GM12891 (cell line): ENCODE measurements at regions not wholly inside any gene's neighbourhood (a gene's known extent, or its start where the extent isn't known, plus 50 kb on each side); places are given as distances from the start of the nearest gene placed in this dataset.
"Not testable (repeated sequence)": the region's sequence is repeated elsewhere in the genome, so short reads cannot be mapped to it uniquely, and the experiment has no call there.

ENCODE experiments used
- DNase-seq: peaks from one replicate; pipeline ENCODE4 v3.0.0; 2011; ENCODE audit warnings: low spot score; ENCODE audit not compliant: insufficient read length
- FAIRE-seq: peaks from 2 replicates; lab custom pipeline; 2011; peaks lifted over from hg19 to GRCh38; lab: Jason Lieb, UNC
- PAX5 ChIP-seq: IDR thresholded peaks from 2 replicates; pipeline ENCODE4 v1.6.1; 2011; ENCODE audit warnings: low read length, moderate library complexity, mild to moderate bottlenecking; ENCODE audit not compliant: insufficient read depth, severe bottlenecking
- POLR2A ChIP-seq: IDR thresholded peaks from 2 replicates; pipeline ENCODE4 v1.6.1; 2011; ENCODE audit warnings: low read depth, low read length, control low read depth
- POLR2AphosphoS5 ChIP-seq: IDR thresholded peaks from 2 replicates; pipeline ENCODE4 v1.6.1; 2011; ENCODE audit warnings: low read depth, low read length, control low read depth
- POU2F2 ChIP-seq: IDR thresholded peaks from 2 replicates; pipeline ENCODE4 v1.6.1; 2011; ENCODE audit warnings: low read depth, mild to moderate bottlenecking, control low read depth, low read length, moderate library complexity
- SPI1 ChIP-seq: IDR thresholded peaks from 2 replicates; pipeline ENCODE4 v1.6.1; 2011; ENCODE audit warnings: low read depth, low read length, control low read depth
- TAF1 ChIP-seq: IDR thresholded peaks from 2 replicates; pipeline ENCODE4 v1.6.1; 2011; ENCODE audit warnings: low read depth, low read length, control low read depth

DNA sequence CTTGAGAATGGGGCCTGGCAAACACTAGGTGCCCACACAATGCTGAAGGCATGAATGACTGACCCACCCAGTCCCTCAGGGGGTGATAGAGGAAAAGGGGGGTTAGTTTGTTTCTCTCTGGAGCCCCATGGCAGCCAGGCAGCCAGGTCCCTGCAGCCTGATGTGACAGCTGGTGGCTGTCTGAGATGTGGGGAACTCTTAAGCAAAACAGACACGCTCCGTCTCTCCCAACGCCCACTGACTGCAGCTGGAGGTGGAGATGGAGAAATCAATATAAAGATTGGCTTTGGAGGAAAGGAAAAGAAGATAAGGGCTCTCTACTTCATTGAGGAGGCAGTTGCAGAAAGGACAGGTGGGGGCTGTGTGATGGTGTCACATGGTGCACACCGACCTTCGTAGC lies 240.8 kb upstream of the LHX5 start:
- TF ChIP-seq POLR2AphosphoS5, result no peak
- no peak for FAIRE-seq
- no peak for DNase-seq

DNA sequence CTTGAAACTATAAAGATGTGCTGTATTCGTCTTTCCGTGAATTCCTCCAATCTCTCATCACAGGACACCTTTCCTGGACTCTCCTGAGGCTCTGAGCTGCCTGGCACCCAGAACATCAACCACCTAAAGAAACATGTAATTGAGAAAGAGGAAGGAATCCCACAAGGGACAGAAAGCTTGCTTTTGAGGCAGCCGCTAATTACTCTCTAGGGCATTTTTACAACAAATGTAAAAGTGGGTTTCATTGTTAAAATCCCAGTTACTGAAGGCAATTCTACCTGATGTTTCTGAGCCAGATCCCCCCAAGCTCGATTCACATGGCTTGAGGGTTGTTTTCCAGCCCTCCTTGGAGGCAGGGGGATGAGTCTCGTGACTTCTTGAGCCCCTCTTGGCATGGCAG lies 238.5 kb upstream of the LHX5 start:
- TF ChIP-seq POLR2AphosphoS5 (no peak), TAF1 (no peak), POU2F2 (no peak), POLR2A (no peak), SPI1 (no peak), PAX5 (no peak)
- DNase-seq, result no peak
- no peak for FAIRE-seq

DNA sequence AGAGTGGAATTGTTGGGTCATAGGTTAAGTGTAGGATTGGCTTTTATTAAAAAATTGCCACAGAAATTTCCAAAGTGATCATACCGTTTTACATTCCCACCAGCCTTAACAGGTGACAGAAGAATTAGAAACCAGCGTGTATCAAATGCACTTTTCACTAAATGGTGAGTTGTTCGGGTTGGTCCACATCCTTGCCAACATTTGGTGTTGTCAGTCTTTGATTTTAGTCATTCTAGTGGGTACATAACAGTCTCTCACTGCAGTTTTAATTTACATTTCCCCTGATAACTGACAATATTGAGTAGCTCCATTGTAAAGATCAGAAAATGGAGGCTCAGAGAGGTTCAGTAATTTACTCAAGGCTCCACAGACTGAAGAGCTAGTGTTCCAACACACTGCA lies 237.8 kb upstream of the LHX5 start:
- TF ChIP-seq SPI1 (no peak), TAF1 (no peak), POU2F2 (no peak), PAX5 (no peak), POLR2AphosphoS5 (no peak), POLR2A (no peak)
- FAIRE-seq (no peak), DNase-seq (no peak)

DNA sequence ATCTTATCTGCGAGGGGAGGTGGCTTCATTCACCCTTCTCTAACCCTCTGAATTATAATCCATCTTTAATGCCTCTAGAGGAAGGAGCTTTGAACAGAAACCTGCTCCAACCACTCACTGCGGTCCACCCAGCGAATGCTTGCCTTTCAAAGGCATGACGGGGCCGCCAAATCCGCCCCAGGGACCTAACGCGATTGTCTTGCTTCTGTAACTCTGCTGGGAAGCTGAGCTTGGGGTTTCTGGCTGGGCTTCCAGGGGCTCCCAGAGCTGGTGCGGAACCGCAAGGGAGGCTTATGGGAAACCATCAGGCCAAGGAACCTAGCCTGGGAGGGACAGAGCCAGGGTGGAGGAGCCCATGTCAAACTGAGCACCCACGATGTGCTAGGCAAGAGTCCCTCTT lies 231.2 kb upstream of the LHX5 start:
- TF ChIP-seq POU2F2, result no peak
- no peak for TF ChIP-seq TAF1
- no peak for TF ChIP-seq POLR2A
- no peak for TF ChIP-seq POLR2AphosphoS5
- TF ChIP-seq SPI1, result no peak
- no peak for TF ChIP-seq PAX5
- FAIRE-seq (no peak), DNase-seq (no peak)

- no peak for TF ChIP-seq SPI1
- no peak for TF ChIP-seq TAF1
- no peak for TF ChIP-seq POLR2A
- TF ChIP-seq POLR2AphosphoS5, result no peak
- no peak for TF ChIP-seq POU2F2
- no peak for TF ChIP-seq PAX5
- no peak for FAIRE-seq
- DNase-seq, result no peak
Measured at GRCh38 chr12:113702276-113702675, 230.6 kb upstream of the LHX5 start.

GRCh38 chr12:113700943-113701342 lies 229.3 kb upstream of the LHX5 start:
- DNase-seq (no peak), FAIRE-seq (no peak)
- TF ChIP-seq POLR2AphosphoS5 (no peak), POLR2A (no peak), SPI1 (no peak), POU2F2 (no peak), PAX5 (no peak), TAF1 (no peak)

GRCh38 chr12:113699984-113700383 lies 228.3 kb upstream of the LHX5 start:
- not testable (repeated sequence) for DNase-seq, FAIRE-seq

DNA sequence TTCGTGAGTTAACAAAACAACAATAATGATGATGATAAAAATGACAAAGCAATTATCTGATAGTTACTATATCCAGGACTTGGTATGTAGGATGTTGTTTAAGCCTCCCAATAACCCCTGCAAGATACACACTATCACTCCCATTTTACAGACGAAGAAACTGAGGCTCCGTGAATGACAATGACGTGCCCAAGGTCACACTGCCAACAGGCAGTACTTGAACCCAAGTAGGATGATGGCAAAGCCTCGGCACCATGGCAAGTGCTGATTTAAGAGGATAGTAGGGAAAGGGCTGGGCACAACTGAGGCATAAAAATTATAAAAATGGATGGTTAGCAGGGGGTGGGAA lies 226.8 kb upstream of the LHX5 start:
- TF ChIP-seq TAF1, result no peak
- no peak for TF ChIP-seq POU2F2
- TF ChIP-seq SPI1, result no peak
- TF ChIP-seq POLR2AphosphoS5, result no peak
- no peak for TF ChIP-seq PAX5
- no peak for DNase-seq
- no peak for FAIRE-seq

- DNase-seq, result no peak
- no peak for FAIRE-seq
- no peak for TF ChIP-seq TAF1
- no peak for TF ChIP-seq POLR2A
- no peak for TF ChIP-seq POU2F2
- no peak for TF ChIP-seq PAX5
- no peak for TF ChIP-seq POLR2AphosphoS5
- TF ChIP-seq SPI1, result no peak
Measured at GRCh38 chr12:113697651-113698509, 226.2 kb upstream of the LHX5 start.

DNA sequence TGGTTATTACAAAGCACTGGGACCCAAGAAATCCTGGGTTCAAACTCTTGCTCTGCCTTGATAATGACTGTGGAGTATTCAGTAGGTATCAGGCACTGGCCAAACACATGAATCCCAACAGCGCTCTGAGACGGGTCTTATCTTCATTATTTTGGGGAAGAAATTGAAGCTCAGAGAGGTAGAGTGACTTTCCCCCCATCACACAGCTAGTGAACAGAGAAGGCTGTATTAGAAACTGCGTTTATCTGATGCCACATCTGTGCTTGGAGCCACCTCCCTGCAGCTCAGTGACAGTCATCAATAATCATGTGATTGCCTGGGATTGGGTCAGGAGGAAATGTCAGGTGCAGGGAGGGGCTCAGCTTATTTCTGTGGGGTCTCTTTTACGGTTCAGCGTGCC lies 225.4 kb upstream of the LHX5 start:
- FAIRE-seq, result no peak
- no peak for TF ChIP-seq POLR2AphosphoS5
- no peak for TF ChIP-seq POU2F2
- TF ChIP-seq PAX5, result no peak
- TF ChIP-seq POLR2A, result no peak
- TF ChIP-seq SPI1, result no peak
- no peak for TF ChIP-seq TAF1
- DNase-seq, result no peak
